Stomach (tissue), 4 donors: ENCODE measurements at regions not wholly inside any gene's neighbourhood (a gene's known extent, or its start where the extent isn't known, plus 50 kb on each side); places are given as distances from the start of the nearest gene placed in this dataset.

ENCODE experiments used
- POLR2A ChIP-seq, 4 donors: fragments of 450-650 bp; IDR thresholded peaks; one replicate each; pipeline ENCODE4 v1.6.1; 2016; ENCODE audit warnings: antibody characterized with exemption in 4 of 4, control low read depth in 2 of 4, mild to moderate bottlenecking in 1 of 4, moderate library complexity in 1 of 4
- POLR2AphosphoS5 ChIP-seq, 3 donors: sonication (generic); formaldehyde crosslinking; IDR thresholded peaks; one replicate each; pipeline ENCODE4 v1.6.1; 2016; ENCODE audit warnings: antibody characterized with exemption in 3 of 3
- TF ChIP-seq, protein P1 (sequence below), 7 experiments: fragments of 450-650 bp in 4 of 7; fragments of 200-600 bp in 3 of 7; sonication (generic) in 3 of 7; IDR thresholded peaks; one replicate each; pipeline ENCODE4 v1.5.1; 2016 to 2019; ENCODE audit warnings: antibody characterized with exemption in 7 of 7, control low read depth in 2 of 7, mild to moderate bottlenecking in 1 of 7

DNA sequence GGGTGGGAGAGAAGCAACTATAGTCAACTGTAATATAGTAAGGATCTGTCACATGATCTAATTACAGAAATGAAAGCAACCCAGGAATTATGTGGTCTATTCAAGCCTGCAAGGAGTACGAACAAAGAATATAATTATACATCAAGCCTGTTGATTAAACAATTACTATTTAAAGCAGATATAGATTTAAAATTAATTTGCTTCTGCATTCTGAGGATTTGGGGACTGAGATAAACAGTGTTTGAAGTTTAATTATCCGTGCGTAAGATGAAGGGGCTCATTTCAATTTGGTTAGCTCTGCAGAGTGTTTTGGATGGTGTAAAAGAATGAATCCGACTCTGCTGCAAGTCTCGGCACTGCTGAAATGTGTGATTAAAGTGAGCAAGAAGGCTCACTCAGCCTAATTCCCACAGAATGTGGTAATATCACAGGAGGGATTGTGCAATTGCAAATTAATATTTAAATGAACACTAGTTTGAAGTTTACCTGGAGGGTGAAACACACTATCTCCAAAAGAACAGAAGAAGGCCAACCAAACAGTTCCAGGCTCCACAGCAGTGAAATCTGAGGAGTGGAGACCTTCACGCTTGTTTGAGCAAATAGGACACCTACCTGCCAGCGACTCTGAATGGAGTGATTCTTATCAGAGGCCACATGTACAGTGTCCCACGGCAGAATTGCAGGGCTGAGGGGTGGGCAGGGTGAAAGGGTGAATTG is 420.6 kb upstream of the SLC30A5 start:
- TF ChIP-seq, protein P1, sequence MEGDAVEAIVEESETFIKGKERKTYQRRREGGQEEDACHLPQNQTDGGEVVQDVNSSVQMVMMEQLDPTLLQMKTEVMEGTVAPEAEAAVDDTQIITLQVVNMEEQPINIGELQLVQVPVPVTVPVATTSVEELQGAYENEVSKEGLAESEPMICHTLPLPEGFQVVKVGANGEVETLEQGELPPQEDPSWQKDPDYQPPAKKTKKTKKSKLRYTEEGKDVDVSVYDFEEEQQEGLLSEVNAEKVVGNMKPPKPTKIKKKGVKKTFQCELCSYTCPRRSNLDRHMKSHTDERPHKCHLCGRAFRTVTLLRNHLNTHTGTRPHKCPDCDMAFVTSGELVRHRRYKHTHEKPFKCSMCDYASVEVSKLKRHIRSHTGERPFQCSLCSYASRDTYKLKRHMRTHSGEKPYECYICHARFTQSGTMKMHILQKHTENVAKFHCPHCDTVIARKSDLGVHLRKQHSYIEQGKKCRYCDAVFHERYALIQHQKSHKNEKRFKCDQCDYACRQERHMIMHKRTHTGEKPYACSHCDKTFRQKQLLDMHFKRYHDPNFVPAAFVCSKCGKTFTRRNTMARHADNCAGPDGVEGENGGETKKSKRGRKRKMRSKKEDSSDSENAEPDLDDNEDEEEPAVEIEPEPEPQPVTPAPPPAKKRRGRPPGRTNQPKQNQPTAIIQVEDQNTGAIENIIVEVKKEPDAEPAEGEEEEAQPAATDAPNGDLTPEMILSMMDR (IDR thresholded peaks at IDR 0.05), result no peak
- TF ChIP-seq POLR2AphosphoS5 (IDR thresholded peaks at IDR 0.05) (no peak), POLR2A (IDR thresholded peaks at IDR 0.05) (no peak)
